Colon (tissue), 2 donors: ENCODE measurements at regions not wholly inside any gene's neighbourhood (a gene's known extent, or its start where the extent isn't known, plus 50 kb on each side); places are given as distances from the start of the nearest gene placed in this dataset.

Source experiments
- FAIRE-seq: peaks from 2 replicates; lab custom pipeline; 2012; peaks lifted over from hg19 to GRCh38; lab: Jason Lieb, UNC
- donor health status: control.
- donor health status: control.

- FAIRE-seq: no peak
Measured at GRCh38 chr2:217108575-217109027, 248.7 kb upstream of the TNP1 start.

- no peak for FAIRE-seq
Measured at GRCh38 chr2:217108086-217108485, 248.2 kb upstream of the TNP1 start.

DNA sequence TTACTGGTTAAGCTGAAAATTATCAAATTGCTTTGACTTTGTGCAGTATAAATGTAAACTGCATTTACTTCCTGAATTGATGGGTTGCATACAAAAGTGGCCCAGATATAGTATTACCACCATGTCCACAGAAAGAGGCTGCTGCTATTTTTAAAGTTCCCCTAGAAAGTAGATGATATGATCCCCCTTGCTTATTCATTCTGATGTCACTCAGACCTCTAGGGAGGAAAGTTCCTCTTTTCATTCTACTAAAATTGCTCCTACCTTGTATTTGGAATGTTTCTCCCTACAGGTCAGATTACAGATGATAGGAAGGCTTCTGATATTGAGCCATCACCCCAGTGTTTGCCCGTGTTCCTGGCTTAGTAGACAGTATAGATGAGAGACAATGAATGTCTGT is 247.6 kb upstream of the TNP1 start:
- no peak for FAIRE-seq

- no peak for FAIRE-seq
Measured at GRCh38 chr2:217106650-217107014, 246.8 kb upstream of the TNP1 start.

DNA sequence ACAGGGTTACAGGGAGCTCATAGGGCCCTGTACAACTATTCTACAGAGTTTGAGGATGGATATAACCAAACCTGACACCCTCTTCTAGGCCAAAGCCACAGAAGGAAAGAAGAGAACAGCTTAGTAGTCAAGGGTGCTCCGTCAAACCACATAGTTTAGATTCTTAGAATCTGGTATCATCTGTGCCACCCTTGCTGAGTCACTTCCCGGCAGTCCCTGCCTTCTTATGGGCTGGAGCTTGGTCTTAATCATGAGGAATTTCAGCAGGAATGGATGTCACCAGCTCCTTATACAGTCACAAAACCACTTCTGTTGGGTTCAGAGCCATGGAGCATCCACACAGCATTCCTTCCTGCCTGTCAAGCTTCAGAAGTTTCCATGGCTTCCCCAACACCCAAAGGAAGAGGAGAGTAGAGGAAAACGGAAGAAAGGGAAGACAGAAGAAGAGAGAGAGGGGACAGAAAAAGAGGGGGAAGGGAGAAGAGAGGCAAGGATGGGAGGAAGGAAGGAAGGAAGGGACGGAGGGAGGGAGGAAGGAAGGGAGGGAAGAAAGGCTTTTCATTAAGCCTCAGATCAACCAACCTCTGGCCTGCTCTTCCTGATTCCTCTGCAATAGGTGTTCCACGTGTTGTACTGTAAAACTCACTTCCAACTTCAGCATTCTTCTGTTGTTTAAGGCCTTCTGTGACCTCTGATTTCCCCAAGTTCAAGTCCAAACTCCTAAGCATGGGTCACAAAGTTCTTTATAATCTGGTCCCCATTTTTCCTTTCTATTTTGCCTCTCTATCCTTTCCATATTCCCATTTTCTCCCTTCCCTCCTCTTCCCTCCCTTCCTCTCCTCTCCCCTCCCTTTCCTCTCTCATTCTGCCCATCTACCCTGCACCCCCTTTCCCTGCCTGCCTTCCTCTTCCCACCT is 246.1 kb upstream of the TNP1 start:
- FAIRE-seq: no peak

- FAIRE-seq: no peak
Measured at GRCh38 chr2:217103752-217104545, 244.1 kb upstream of the TNP1 start.

GRCh38 chr2:217102956-217103355 is 243.1 kb upstream of the TNP1 start:
- FAIRE-seq: no peak

- no peak for FAIRE-seq
Measured at GRCh38 chr2:217101972-217102371, 242.1 kb upstream of the TNP1 start.

DNA sequence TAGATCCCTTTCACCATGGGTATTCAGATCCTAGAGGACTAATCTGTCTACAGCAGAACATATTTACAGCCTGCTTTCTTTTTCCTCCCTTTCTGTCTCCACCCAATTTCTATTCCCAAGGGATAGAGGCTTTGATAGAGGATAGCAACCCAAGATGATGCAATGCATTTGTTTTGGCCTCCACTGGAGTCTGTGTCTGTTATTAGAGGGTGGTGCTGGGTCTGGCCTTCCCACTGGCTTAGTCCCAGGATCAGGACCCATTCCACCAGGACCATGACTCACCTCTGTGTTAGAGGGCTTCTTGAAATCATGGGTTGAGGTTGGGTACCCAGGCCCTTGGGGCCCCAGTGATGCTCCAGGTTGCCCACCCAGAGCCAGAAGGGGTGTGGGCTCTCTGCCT is 239.7 kb upstream of the TNP1 start:
- no peak for FAIRE-seq

- FAIRE-seq: no peak
Measured at GRCh38 chr2:217098435-217098834, 238.6 kb upstream of the TNP1 start.

DNA sequence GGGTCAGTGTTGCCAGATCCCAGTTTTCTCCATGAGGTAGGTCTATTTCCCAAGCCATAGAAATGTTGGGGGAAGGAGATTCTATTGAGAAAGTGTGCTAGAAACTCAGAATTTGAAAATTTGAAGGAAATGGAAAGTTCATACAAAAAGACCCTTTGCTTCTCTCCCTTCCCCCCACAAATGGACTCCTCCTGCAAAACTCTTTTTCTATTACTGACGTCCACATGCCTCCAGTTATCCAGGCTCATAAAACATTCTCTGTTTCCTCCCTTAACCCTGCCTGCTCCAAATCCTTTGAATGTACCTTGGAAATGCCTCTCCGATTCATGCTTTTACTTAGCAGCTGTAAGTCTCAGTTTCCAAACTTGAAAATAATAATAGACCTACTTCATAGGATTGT is 237.5 kb upstream of the TNP1 start:
- no peak for FAIRE-seq

DNA sequence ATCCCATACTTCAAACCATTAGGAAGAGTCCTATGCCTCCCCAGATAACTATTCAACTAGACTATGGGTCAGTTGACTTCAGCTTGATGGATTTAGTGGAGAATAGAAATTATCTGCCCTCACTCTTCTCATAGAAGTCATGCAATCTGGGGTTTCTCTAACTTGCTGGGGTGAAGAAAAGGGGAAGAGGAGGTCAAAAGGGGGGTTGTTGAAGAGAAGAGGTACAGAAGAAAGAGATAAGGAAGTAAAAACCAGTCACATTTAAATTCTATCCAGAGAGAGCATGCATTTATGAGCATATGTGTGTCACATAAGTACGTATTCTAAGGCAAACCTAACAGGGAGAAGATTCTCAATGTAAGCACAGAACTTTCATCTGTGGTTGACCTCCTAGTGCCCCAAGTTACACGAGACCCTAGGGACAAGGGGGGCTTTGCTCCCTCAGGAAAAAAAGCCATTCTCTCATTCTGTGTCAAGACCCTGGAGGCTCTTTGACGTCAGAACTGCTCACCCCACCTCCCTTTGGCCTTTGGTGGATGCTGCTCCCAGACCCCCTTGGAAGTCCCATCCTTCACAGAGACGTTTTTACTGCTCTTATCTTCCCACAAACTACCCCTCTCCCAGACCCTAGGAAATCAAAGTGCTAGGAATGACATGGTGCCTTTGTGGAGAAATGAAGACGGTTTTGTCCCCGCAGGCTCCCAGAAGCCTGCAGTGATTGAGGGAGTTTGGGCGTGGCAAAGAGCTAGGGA is 236.8 kb upstream of the TNP1 start:
- FAIRE-seq: no peak

DNA sequence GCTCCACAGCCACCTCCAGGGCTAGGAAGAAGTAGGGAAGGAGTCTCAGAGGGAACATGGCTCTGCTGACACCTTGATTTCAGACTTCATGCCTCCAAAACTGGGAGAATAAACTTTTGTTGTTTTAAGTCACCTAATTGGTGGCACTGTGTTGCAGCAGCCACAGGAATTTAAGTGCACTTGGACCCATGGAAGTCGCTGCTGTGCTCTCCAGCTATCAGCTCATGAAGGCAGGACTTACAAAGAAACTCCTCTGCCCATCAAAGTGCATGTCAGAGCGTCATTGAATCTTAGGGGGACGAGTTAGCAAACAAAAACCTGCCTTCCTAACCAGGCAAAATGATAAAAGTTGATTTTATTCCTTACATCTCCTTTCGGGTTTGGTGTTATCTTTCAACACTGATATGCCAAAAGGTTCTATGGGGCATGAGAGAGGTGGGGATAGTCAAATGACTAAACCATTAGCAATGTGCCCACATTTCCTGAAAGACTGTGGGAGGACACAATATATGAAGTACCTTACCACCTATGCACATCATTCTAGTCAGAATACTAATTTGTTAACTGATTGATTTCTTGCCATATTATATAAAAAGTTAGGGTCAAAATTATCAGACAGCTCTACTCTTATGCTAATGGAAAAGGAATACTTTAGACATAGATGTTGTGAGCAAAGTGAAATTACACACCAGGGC is 235.8 kb upstream of the TNP1 start:
- no peak for FAIRE-seq

GRCh38 chr2:217092710-217093379 is 233.0 kb upstream of the TNP1 start:
- no peak for FAIRE-seq

GRCh38 chr2:217091531-217091930 is 231.7 kb upstream of the TNP1 start:
- no peak for FAIRE-seq

DNA sequence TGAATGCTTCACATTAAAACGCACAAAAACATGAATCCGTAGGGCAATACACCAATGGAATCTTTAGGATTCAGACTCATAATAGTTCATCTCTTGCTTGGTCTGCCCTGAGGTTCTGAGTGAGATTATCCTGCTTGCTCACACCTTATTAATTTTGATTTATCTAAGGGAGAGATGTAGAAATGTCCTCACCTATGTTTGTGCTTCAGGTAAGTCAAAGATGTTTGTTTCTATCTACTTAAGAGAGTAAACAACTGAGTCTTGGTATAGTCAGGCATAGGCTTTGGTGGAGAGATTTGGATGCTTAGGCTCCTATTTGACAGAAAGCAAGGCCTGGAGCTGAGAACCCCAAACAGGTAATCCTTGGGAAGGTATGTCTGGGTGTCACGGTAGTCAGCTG is 231.0 kb upstream of the TNP1 start:
- FAIRE-seq: no peak

DNA sequence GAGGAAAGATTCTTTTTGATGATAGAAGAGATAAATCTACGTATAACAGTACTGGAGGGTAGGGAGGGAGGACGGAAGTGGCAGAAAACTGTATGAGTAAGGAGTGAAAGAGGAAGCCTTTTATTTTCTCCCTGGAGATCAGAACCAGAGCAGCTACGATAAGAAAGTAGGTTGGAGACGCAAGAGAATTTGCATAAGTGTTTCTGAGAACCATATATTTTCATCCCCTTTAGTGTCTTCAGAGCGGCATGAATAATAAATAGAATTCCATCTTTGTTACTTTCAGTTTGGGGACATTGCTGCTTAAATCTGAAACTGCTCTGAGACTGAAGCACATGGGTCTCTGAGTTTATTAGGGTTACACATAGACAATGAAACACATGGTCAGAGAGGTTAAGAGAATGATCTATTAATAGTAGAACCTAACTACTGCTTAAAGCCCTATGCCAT is 230.2 kb upstream of the TNP1 start:
- no peak for FAIRE-seq

- no peak for FAIRE-seq
Measured at GRCh38 chr2:217086718-217087117, 226.9 kb upstream of the TNP1 start.

GRCh38 chr2:217086038-217086522 is 226.2 kb upstream of the TNP1 start:
- no peak for FAIRE-seq

DNA sequence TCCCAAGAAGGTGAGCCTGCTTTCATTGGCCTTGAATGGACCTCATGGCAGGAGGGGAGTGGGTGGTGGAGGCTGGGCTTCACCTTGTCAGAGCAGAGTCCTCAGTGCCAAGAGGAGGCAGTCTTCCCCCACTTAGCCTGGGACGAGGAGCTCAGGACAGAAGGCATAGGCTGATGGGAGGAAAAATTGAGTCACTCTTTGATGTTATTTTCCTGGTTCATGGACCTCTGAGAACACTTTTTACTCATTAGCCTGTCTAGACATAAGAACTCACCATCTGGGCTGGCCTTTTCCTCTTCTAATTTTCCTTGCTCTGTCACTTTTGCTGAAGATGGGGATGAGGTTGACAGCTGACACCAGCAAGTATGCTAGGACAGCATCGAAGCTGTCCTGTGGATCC is 225.7 kb upstream of the TNP1 start:
- no peak for FAIRE-seq

DNA sequence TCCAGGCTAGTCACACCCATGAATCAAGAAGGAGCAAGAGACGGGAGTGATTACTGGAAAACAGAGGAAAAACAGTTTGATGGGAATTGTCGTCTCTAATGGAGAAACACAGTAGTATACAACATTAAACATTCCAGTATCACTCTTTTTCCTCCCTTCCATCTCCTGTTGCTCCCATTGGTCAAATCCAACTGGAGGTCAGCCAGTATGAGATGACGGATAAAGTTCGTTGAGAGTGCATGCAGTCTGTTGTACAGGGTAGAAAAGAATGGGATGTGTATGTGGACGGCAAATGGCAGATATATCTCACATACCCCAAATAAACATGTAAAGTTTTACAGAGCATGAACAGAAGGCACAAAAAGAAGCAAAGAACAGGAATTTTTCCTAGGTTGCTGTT is 221.9 kb upstream of the TNP1 start:
- FAIRE-seq: no peak
